ENCODE measurements at regions not wholly inside any gene's neighbourhood (a gene's known extent, or its start where the extent isn't known, plus 50 kb on each side); places are given as distances from the start of the nearest gene placed in this dataset.
A peak's percentile ranks its signal among the peaks of the same experiment; 100 is the strongest.

DNA sequence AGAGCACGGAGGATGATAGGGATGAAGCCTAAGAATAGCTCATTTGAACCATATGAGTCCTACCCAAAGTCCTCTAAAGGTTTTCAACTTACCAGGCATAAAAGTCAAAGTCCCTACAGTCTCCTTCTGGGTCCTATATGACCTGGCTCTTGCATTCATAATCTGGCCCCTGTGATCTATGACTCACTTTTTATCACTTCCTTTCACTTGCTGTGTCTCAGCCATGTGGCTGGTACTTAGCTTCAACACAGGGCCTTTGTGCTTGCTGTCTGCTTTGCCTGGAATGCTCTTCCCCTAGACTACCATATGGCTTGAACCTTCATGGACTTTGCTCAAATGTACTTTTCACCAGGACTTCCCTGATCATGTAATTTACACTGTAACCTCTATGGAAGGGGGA, 137.6 kb upstream of the TMTC1 start:
- H3K14ac ChIP-seq (ENCODE audit: low read length in 2 of 2) = no peak overlapping the region
- no peak overlapping the region for H3K4me3 ChIP-seq (ENCODE audit: insufficient read depth in 1 of 2, low read depth in 1 of 2, low read length in 2 of 2)
- H3K27me3 ChIP-seq (ENCODE audit: control insufficient read depth in 1 of 2, insufficient read depth in 1 of 2, low read length in 2 of 2) = no peaks in the 10 kb centered on the region
- peak; percentile 65 for DNase-seq
- H2AFZ ChIP-seq (ENCODE audit: low read depth, low read length) = no peak overlapping the region
- no peak overlapping the region for H4K8ac ChIP-seq (ENCODE audit: low read length)
- no peak overlapping the region for H2BK5ac ChIP-seq (ENCODE audit: low read depth, low read length, poor library complexity, severe bottlenecking)
- H2BK15ac ChIP-seq (ENCODE audit: low read depth, poor library complexity, severe bottlenecking) = no peak overlapping the region
- no peak overlapping the region for H2BK12ac ChIP-seq (ENCODE audit: low read length in 2 of 2)
- no peaks in the 10 kb centered on the region for H3K79me1 ChIP-seq (replicated peaks; ENCODE audit: low read length, poor library complexity, severe bottlenecking)
- H3K9me3 ChIP-seq (ENCODE audit: control insufficient read depth, low read length) = no peaks in the 10 kb centered on the region
- no peak overlapping the region for H3K9ac ChIP-seq (ENCODE audit: low read length)
- H3K27ac ChIP-seq (ENCODE audit: low read length, poor library complexity, severe bottlenecking) = no peak overlapping the region
- H4K91ac ChIP-seq (ENCODE audit: low read length) = no peak overlapping the region
- no peaks in the 10 kb centered on the region for H3K4me1 ChIP-seq (ENCODE audit: control insufficient read depth, insufficient read depth, low read depth, low read length)
- H3K18ac ChIP-seq (ENCODE audit: low read depth in 1 of 2, low read length in 2 of 2) = no peak overlapping the region
- H3K36me3 ChIP-seq (ENCODE audit: control insufficient read depth in 1 of 2, insufficient read depth in 2 of 2, low read depth in 1 of 2, low read length in 2 of 2) = no peaks in the 10 kb centered on the region
- no peak overlapping the region for H2BK120ac ChIP-seq (ENCODE audit: low read depth, low read length)
- H3K23ac ChIP-seq (ENCODE audit: low read length in 2 of 2) = no peak overlapping the region
- 5% methylated on average over 1 of the region's 1 CpG for WGBS
- H3K4ac ChIP-seq (ENCODE audit: low read depth in 1 of 2, low read length in 2 of 2) = no peak overlapping the region
- no peak overlapping the region for H3K4me2 ChIP-seq (ENCODE audit: low read length, poor library complexity, severe bottlenecking)
- H2AK5ac ChIP-seq (ENCODE audit: low read length, severe bottlenecking) = no peak overlapping the region

- H3K23ac ChIP-seq (ENCODE audit: low read length in 2 of 2) = no peak overlapping the region
Measured at GRCh38 chr12:29908157-29908556, 124.4 kb upstream of the TMTC1 start.

GRCh38 chr12:29907461-29907860, 123.7 kb upstream of the TMTC1 start:
- no peak overlapping the region for H3K4me3 ChIP-seq (ENCODE audit: insufficient read depth in 1 of 2, low read depth in 1 of 2, low read length in 2 of 2)
- H3K9ac ChIP-seq (ENCODE audit: low read length) = no peak overlapping the region
- H3K27me3 ChIP-seq (ENCODE audit: control insufficient read depth in 1 of 2, insufficient read depth in 1 of 2, low read length in 2 of 2) = peaks cover 0 to 3% of the 10 kb centered on the region in 2 experiments
- H3K9me3 ChIP-seq (ENCODE audit: control insufficient read depth, low read length) = no peaks in the 10 kb centered on the region
- DNase-seq = peak; percentile 51
- no peak overlapping the region for H2BK5ac ChIP-seq (ENCODE audit: low read depth, low read length, poor library complexity, severe bottlenecking)
- H2AFZ ChIP-seq (ENCODE audit: low read depth, low read length) = no peak overlapping the region
- no peak overlapping the region for H2BK15ac ChIP-seq (ENCODE audit: low read depth, poor library complexity, severe bottlenecking)
- H2AK5ac ChIP-seq (ENCODE audit: low read length, severe bottlenecking) = no peak overlapping the region
- H3K4ac ChIP-seq (ENCODE audit: low read depth in 1 of 2, low read length in 2 of 2) = no peak overlapping the region
- no peak overlapping the region for H3K18ac ChIP-seq (ENCODE audit: low read depth in 1 of 2, low read length in 2 of 2)
- no peak overlapping the region for H3K27ac ChIP-seq (ENCODE audit: low read length, poor library complexity, severe bottlenecking)
- H2BK12ac ChIP-seq (ENCODE audit: low read length in 2 of 2) = no peak overlapping the region
- H3K14ac ChIP-seq (ENCODE audit: low read length in 2 of 2) = no peak overlapping the region
- no peaks in the 10 kb centered on the region for H3K4me1 ChIP-seq (ENCODE audit: control insufficient read depth, insufficient read depth, low read depth, low read length)
- H3K36me3 ChIP-seq (ENCODE audit: control insufficient read depth in 1 of 2, insufficient read depth in 2 of 2, low read depth in 1 of 2, low read length in 2 of 2) = no peaks in the 10 kb centered on the region
- no peaks in the 10 kb centered on the region for H3K79me1 ChIP-seq (replicated peaks; ENCODE audit: low read length, poor library complexity, severe bottlenecking)
- no peak overlapping the region for H3K4me2 ChIP-seq (ENCODE audit: low read length, poor library complexity, severe bottlenecking)
- no peak overlapping the region for H4K8ac ChIP-seq (ENCODE audit: low read length)
- no peak overlapping the region for H2BK120ac ChIP-seq (ENCODE audit: low read depth, low read length)
- H3K23ac ChIP-seq (ENCODE audit: low read length in 2 of 2) = no peak overlapping the region
- no peak overlapping the region for H4K91ac ChIP-seq (ENCODE audit: low read length)
- 93% methylated on average over 1 of the region's 4 CpGs for WGBS

More at GRCh38 chr12:29908157-29908556, 124.4 kb upstream of the TMTC1 start:
- DNase-seq = no peak
- no peak overlapping the region for H2AFZ ChIP-seq (ENCODE audit: low read depth, low read length)
- H3K4me3 ChIP-seq (ENCODE audit: insufficient read depth in 1 of 2, low read depth in 1 of 2, low read length in 2 of 2) = no peak overlapping the region
- H3K4me1 ChIP-seq (ENCODE audit: control insufficient read depth, insufficient read depth, low read depth, low read length) = no peaks in the 10 kb centered on the region
- WGBS = no CpG with 5 or more reads among the region's 1 CpG
- H3K9me3 ChIP-seq (ENCODE audit: control insufficient read depth, low read length) = no peaks in the 10 kb centered on the region
- H3K14ac ChIP-seq (ENCODE audit: low read length in 2 of 2) = no peak overlapping the region
- H4K8ac ChIP-seq (ENCODE audit: low read length) = no peak overlapping the region
- no peak overlapping the region for H3K9ac ChIP-seq (ENCODE audit: low read length)
- H2AK5ac ChIP-seq (ENCODE audit: low read length, severe bottlenecking) = no peak overlapping the region
- H3K4me2 ChIP-seq (ENCODE audit: low read length, poor library complexity, severe bottlenecking) = no peak overlapping the region
- H2BK120ac ChIP-seq (ENCODE audit: low read depth, low read length) = no peak overlapping the region
- no peak overlapping the region for H3K18ac ChIP-seq (ENCODE audit: low read depth in 1 of 2, low read length in 2 of 2)
- H3K4ac ChIP-seq (ENCODE audit: low read depth in 1 of 2, low read length in 2 of 2) = no peak overlapping the region
- H3K79me1 ChIP-seq (replicated peaks; ENCODE audit: low read length, poor library complexity, severe bottlenecking) = no peaks in the 10 kb centered on the region
- H4K91ac ChIP-seq (ENCODE audit: low read length) = no peak overlapping the region
- no peak overlapping the region for H2BK12ac ChIP-seq (ENCODE audit: low read length in 2 of 2)
- no peak overlapping the region for H2BK5ac ChIP-seq (ENCODE audit: low read depth, low read length, poor library complexity, severe bottlenecking)
- no peaks in the 10 kb centered on the region for H3K36me3 ChIP-seq (ENCODE audit: control insufficient read depth in 1 of 2, insufficient read depth in 2 of 2, low read depth in 1 of 2, low read length in 2 of 2)
- no peak overlapping the region for H2BK15ac ChIP-seq (ENCODE audit: low read depth, poor library complexity, severe bottlenecking)
- H3K27me3 ChIP-seq (ENCODE audit: control insufficient read depth in 1 of 2, insufficient read depth in 1 of 2, low read length in 2 of 2) = peaks cover 0 to 3% of the 10 kb centered on the region in 2 experiments
- no peak overlapping the region for H3K27ac ChIP-seq (ENCODE audit: low read length, poor library complexity, severe bottlenecking)

GRCh38 chr12:29902043-29902442, 118.3 kb upstream of the TMTC1 start:
- Histone ChIP-seq H3K14ac (ENCODE audit: low read length in 2 of 2) (no peak overlapping the region), H3K4me3 (ENCODE audit: insufficient read depth in 1 of 2, low read depth in 1 of 2, low read length in 2 of 2) (no peak overlapping the region), H3K79me1 (replicated peaks; ENCODE audit: low read length, poor library complexity, severe bottlenecking) (no peaks in the 10 kb centered on the region), H3K4me1 (ENCODE audit: control insufficient read depth, insufficient read depth, low read depth, low read length) (no peaks in the 10 kb centered on the region), H3K9ac (ENCODE audit: low read length) (no peak overlapping the region), H2AFZ (ENCODE audit: low read depth, low read length) (no peak overlapping the region), H3K23ac (ENCODE audit: low read length in 2 of 2) (no peak overlapping the region), H4K8ac (ENCODE audit: low read length) (no peak overlapping the region), H3K18ac (ENCODE audit: low read depth in 1 of 2, low read length in 2 of 2) (no peak overlapping the region), H2BK5ac (ENCODE audit: low read depth, low read length, poor library complexity, severe bottlenecking) (no peak overlapping the region), H3K4me2 (ENCODE audit: low read length, poor library complexity, severe bottlenecking) (no peak overlapping the region), H2AK5ac (ENCODE audit: low read length, severe bottlenecking) (no peak overlapping the region), H3K4ac (ENCODE audit: low read depth in 1 of 2, low read length in 2 of 2) (no peak overlapping the region), H3K27ac (ENCODE audit: low read length, poor library complexity, severe bottlenecking) (no peak overlapping the region), H3K27me3 (ENCODE audit: control insufficient read depth in 1 of 2, insufficient read depth in 1 of 2, low read length in 2 of 2) (no peaks in the 10 kb centered on the region), H2BK12ac (ENCODE audit: low read length in 2 of 2) (no peak overlapping the region), H4K91ac (ENCODE audit: low read length) (no peak overlapping the region), H2BK120ac (ENCODE audit: low read depth, low read length) (no peak overlapping the region), H3K9me3 (ENCODE audit: control insufficient read depth, low read length) (no peaks in the 10 kb centered on the region), H2BK15ac (ENCODE audit: low read depth, poor library complexity, severe bottlenecking) (no peak overlapping the region), H3K36me3 (ENCODE audit: control insufficient read depth in 1 of 2, insufficient read depth in 2 of 2, low read depth in 1 of 2, low read length in 2 of 2) (no peaks in the 10 kb centered on the region)
- 100% methylated on average over 1 of the region's 2 CpGs for WGBS
- DNase-seq = no peak

Measured in mesenchymal stem cell (in vitro differentiated cells and primary cell).